ENCODE measurements at regions not wholly inside any gene's neighbourhood (a gene's known extent, or its start where the extent isn't known, plus 50 kb on each side); places are given as distances from the start of the nearest gene placed in this dataset.

DNA sequence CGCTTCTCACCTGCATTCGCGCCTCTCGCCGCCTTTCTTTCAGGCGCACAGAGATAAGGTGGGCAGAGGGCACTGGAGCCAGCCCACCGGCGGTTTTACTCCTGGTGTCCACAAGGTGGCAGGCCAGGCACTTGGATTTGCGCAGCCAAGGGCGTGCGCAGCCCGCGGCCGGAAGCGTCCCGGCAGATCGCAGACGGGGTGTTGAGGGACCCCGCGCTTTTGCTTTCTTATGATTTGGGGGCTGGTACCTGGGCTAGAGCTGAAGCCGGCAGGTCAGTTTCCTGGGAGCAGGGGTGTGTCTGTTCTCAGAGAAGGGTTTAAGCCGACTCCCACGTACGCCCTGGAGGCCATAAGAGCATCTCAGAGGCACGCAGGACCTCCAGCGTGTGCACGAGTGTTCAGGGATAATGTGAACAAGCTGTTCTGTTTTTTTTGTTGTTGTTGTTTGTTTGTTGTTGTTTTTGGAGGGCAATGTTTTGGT is 305.6 kb upstream of the CXCR4 start (continued):
- TF ChIP-seq, protein P1, sequence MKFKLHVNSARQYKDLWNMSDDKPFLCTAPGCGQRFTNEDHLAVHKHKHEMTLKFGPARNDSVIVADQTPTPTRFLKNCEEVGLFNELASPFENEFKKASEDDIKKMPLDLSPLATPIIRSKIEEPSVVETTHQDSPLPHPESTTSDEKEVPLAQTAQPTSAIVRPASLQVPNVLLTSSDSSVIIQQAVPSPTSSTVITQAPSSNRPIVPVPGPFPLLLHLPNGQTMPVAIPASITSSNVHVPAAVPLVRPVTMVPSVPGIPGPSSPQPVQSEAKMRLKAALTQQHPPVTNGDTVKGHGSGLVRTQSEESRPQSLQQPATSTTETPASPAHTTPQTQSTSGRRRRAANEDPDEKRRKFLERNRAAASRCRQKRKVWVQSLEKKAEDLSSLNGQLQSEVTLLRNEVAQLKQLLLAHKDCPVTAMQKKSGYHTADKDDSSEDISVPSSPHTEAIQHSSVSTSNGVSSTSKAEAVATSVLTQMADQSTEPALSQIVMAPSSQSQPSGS (CRISPR knock-in tag; IDR thresholded peaks at IDR 0.05), result no peak
- TF ChIP-seq BRD4 (IDR thresholded peaks at IDR 0.05) (no peak), POLR2G (IDR thresholded peaks at IDR 0.05; ENCODE audit: low read depth, low read length) (no peak), CXXC5 (CRISPR knock-in tag; IDR thresholded peaks at IDR 0.05) (peak; percentile 72), ZNF316 (IDR thresholded peaks at IDR 0.05) (no peak), SETDB1 (IDR thresholded peaks at IDR 0.05; ENCODE audit: low read length) (no peak), TRIM24 (IDR thresholded peaks at IDR 0.05) (no peak), ZNF184 (CRISPR knock-in tag; IDR thresholded peaks at IDR 0.05) (no peak), ZNF431 (CRISPR knock-in tag; IDR thresholded peaks at IDR 0.05) (no peak), TGIF2 (CRISPR knock-in tag; IDR thresholded peaks at IDR 0.05) (no peak), NRF1 (conservative IDR thresholded peaks at IDR 0.05 in 1 of 2, IDR thresholded peaks at IDR 0.05 in 1 of 2) (peak; percentile 83 to 86)
- TF ChIP-seq, protein P2, sequence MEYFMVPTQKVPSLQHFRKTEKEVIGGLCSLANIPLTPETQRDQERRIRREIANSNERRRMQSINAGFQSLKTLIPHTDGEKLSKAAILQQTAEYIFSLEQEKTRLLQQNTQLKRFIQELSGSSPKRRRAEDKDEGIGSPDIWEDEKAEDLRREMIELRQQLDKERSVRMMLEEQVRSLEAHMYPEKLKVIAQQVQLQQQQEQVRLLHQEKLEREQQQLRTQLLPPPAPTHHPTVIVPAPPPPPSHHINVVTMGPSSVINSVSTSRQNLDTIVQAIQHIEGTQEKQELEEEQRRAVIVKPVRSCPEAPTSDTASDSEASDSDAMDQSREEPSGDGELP (CRISPR knock-in tag; IDR thresholded peaks at IDR 0.05; ENCODE audit: borderline replicate concordance), result peak; percentile 47; the same call in 1 of the 2 replicates
- TF ChIP-seq, protein P3, sequence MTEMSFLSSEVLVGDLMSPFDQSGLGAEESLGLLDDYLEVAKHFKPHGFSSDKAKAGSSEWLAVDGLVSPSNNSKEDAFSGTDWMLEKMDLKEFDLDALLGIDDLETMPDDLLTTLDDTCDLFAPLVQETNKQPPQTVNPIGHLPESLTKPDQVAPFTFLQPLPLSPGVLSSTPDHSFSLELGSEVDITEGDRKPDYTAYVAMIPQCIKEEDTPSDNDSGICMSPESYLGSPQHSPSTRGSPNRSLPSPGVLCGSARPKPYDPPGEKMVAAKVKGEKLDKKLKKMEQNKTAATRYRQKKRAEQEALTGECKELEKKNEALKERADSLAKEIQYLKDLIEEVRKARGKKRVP (CRISPR knock-in tag; IDR thresholded peaks at IDR 0.05), result no peak
- TF ChIP-seq, protein P4, sequence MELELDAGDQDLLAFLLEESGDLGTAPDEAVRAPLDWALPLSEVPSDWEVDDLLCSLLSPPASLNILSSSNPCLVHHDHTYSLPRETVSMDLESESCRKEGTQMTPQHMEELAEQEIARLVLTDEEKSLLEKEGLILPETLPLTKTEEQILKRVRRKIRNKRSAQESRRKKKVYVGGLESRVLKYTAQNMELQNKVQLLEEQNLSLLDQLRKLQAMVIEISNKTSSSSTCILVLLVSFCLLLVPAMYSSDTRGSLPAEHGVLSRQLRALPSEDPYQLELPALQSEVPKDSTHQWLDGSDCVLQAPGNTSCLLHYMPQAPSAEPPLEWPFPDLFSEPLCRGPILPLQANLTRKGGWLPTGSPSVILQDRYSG (tag; conservative IDR thresholded peaks at IDR 0.05; ENCODE audit: low read depth), result no peak
- TF ChIP-seq, protein P5, sequence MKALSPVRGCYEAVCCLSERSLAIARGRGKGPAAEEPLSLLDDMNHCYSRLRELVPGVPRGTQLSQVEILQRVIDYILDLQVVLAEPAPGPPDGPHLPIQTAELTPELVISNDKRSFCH (CRISPR knock-in tag; IDR thresholded peaks at IDR 0.05), result no peak
- TF ChIP-seq, protein P5 (tag; IDR thresholded peaks at IDR 0.05), result no peak
- TF ChIP-seq, protein P6, sequence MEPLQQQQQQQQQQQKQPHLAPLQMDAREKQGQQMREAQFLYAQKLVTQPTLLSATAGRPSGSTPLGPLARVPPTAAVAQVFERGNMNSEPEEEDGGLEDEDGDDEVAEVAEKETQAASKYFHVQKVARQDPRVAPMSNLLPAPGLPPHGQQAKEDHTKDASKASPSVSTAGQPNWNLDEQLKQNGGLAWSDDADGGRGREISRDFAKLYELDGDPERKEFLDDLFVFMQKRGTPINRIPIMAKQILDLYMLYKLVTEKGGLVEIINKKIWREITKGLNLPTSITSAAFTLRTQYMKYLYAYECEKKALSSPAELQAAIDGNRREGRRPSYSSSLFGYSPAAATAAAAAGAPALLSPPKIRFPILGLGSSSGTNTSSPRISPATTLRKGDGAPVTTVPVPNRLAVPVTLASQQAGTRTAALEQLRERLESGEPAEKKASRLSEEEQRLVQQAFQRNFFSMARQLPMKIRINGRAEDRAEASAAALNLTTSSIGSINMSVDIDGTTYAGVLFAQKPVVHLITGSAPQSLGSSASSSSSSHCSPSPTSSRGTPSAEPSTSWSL (CRISPR knock-in tag; IDR thresholded peaks at IDR 0.05; ENCODE audit: borderline replicate concordance), result no peak
- TF ChIP-seq, protein P7, sequence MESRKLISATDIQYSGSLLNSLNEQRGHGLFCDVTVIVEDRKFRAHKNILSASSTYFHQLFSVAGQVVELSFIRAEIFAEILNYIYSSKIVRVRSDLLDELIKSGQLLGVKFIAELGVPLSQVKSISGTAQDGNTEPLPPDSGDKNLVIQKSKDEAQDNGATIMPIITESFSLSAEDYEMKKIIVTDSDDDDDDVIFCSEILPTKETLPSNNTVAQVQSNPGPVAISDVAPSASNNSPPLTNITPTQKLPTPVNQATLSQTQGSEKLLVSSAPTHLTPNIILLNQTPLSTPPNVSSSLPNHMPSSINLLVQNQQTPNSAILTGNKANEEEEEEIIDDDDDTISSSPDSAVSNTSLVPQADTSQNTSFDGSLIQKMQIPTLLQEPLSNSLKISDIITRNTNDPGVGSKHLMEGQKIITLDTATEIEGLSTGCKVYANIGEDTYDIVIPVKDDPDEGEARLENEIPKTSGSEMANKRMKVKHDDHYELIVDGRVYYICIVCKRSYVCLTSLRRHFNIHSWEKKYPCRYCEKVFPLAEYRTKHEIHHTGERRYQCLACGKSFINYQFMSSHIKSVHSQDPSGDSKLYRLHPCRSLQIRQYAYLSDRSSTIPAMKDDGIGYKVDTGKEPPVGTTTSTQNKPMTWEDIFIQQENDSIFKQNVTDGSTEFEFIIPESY (CRISPR knock-in tag; IDR thresholded peaks at IDR 0.05), result no peak
- TF ChIP-seq, protein P8, sequence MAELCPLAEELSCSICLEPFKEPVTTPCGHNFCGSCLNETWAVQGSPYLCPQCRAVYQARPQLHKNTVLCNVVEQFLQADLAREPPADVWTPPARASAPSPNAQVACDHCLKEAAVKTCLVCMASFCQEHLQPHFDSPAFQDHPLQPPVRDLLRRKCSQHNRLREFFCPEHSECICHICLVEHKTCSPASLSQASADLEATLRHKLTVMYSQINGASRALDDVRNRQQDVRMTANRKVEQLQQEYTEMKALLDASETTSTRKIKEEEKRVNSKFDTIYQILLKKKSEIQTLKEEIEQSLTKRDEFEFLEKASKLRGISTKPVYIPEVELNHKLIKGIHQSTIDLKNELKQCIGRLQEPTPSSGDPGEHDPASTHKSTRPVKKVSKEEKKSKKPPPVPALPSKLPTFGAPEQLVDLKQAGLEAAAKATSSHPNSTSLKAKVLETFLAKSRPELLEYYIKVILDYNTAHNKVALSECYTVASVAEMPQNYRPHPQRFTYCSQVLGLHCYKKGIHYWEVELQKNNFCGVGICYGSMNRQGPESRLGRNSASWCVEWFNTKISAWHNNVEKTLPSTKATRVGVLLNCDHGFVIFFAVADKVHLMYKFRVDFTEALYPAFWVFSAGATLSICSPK (IDR thresholded peaks at IDR 0.05; ENCODE audit: borderline replicate concordance), result no peak
